H1 (cell line): ENCODE measurements at regions not wholly inside any gene's neighbourhood (a gene's known extent, or its start where the extent isn't known, plus 50 kb on each side); places are given as distances from the start of the nearest gene placed in this dataset.

Experiments
- CTCF ChIA-PET: fragments of 300-600 bp; sonication (Branson Sonifier 250); formaldehyde crosslinking; loops from one replicate; lab custom pipeline; 2021; ENCODE audit not compliant: partially characterized antibody; lab: Charles Lee
- POLR2A ChIA-PET: fragments of 300-600 bp; sonication (Branson Sonifier 250); formaldehyde crosslinking; loops from one replicate; lab custom pipeline; 2021; ENCODE audit warnings: inconsistent platforms; ENCODE audit not compliant: partially characterized antibody; lab: Charles Lee
- DNase-seq, 2 experiments: peaks; one replicate each; pipeline versions ENCODE4 v3.0.0 to v3.0.0-alpha.2; 2010 to 2022; ENCODE audit warnings: low spot score in 2 of 2, low read depth in 1 of 2, mixed read lengths in 1 of 2
- FAIRE-seq: peaks from 2 replicates; lab custom pipeline; 2011; peaks lifted over from hg19 to GRCh38; lab: Jason Lieb, UNC
- H2AFZ ChIP-seq: 2 replicates; pipeline ENCODE4 v1.8.1; 2012; ENCODE audit warnings: low read length, inconsistent platforms
- H2AK5ac ChIP-seq: 2 replicates; pipeline ENCODE4 v1.6.1; 2013; ENCODE audit warnings: low read depth, low read length
- H2BK120ac ChIP-seq: replicated peaks from 2 replicates; pipeline ENCODE3; 2013; ENCODE audit warnings: low read depth, low read length, inconsistent platforms
- H2BK12ac ChIP-seq: 2 replicates; pipeline ENCODE4 v1.6.1; 2013; ENCODE audit warnings: low read depth, low read length
- H2BK15ac ChIP-seq: 2 replicates; pipeline ENCODE4 v1.6.1; 2013; ENCODE audit warnings: low read length
- H2BK20ac ChIP-seq: 2 replicates; pipeline ENCODE4 v1.6.1; 2013; ENCODE audit warnings: low read length
- H2BK5ac ChIP-seq: 2 replicates; pipeline ENCODE4 v1.6.1; 2013; ENCODE audit warnings: low read depth, low read length
- H3K14ac ChIP-seq: 2 replicates; pipeline ENCODE4 v1.6.1; 2013; ENCODE audit warnings: inconsistent platforms; ENCODE audit not compliant: insufficient read length
- H3K18ac ChIP-seq: 2 replicates; pipeline ENCODE4 v1.6.1; 2013; ENCODE audit warnings: low read length; ENCODE audit errors: extremely low read depth
- H3K23ac ChIP-seq: 2 replicates; pipeline ENCODE4 v1.6.1; 2013; ENCODE audit warnings: inconsistent platforms; ENCODE audit not compliant: insufficient read length
- H3K23me2 ChIP-seq: 2 replicates; pipeline ENCODE4 v1.6.1; 2013; ENCODE audit warnings: low read depth, low read length
- H3K27ac ChIP-seq: 2 replicates; pipeline ENCODE4 v1.6.1; 2011; ENCODE audit warnings: low read depth, low read length, inconsistent platforms
- H3K27me3 ChIP-seq, 4 experiments: replicated peaks in 1 of 4; 1 replicate in 1 of 4; 2 replicates in 3 of 4; pipeline versions ENCODE4 v1.6.1 to v1.8.1; 2011 to 2013; ENCODE audit warnings: low read length in 3 of 4, mild to moderate bottlenecking in 3 of 4, inconsistent platforms in 2 of 4, mixed read lengths in 2 of 4, moderate library complexity in 1 of 4; ENCODE audit not compliant: control insufficient read depth in 3 of 4, insufficient read depth in 3 of 4; ENCODE audit errors: extremely low read depth in 1 of 4
- H3K36me3 ChIP-seq, 4 experiments: 2 replicates each; pipeline versions ENCODE4 v1.6.1 to v1.8.1; 2011 to 2013; ENCODE audit warnings: mild to moderate bottlenecking in 4 of 4, low read length in 3 of 4, moderate library complexity in 2 of 4, control low read depth in 1 of 4, inconsistent platforms in 1 of 4; ENCODE audit not compliant: insufficient read depth in 4 of 4, control insufficient read depth in 2 of 4
- H3K4ac ChIP-seq: replicated peaks from 2 replicates; pipeline ENCODE3; 2013; ENCODE audit warnings: low read length, low read depth, mixed read lengths, inconsistent platforms; ENCODE audit not compliant: insufficient read length
- H3K4me1 ChIP-seq, 4 experiments: replicated peaks in 1 of 4; 1 replicate in 1 of 4; 2 replicates in 3 of 4; pipeline versions ENCODE4 v1.6.1 to v1.8.1; 2011 to 2013; ENCODE audit warnings: low read length in 3 of 4, inconsistent platforms in 2 of 4, mixed read lengths in 1 of 4; ENCODE audit not compliant: insufficient read depth in 4 of 4, control insufficient read depth in 3 of 4
- H3K4me2 ChIP-seq, 2 experiments: 2 replicates each; pipeline versions ENCODE4 v1.6.1 to v1.8.1; 2011 to 2013; ENCODE audit warnings: low read depth in 2 of 2, low read length in 2 of 2, control low read depth in 1 of 2, inconsistent platforms in 1 of 2, mild to moderate bottlenecking in 1 of 2; ENCODE audit not compliant: insufficient read depth in 1 of 2
- H3K4me3 ChIP-seq, 4 experiments: fragments of 200-600, 300-600 bp in 1 of 4; sonication (generic), shearing (Covaris generic), sonication (Bioruptor Twin) in 1 of 4; 2 replicates each; pipeline versions ENCODE4 v1.5.1 to v1.8.1; 2011 to 2016; ENCODE audit warnings: low read length in 4 of 4, low read depth in 3 of 4, control low read depth in 2 of 4, inconsistent platforms in 2 of 4, mild to moderate bottlenecking in 2 of 4, mixed read lengths in 1 of 4, moderate library complexity in 1 of 4; ENCODE audit not compliant: insufficient read depth in 2 of 4; ENCODE audit errors: extremely low read depth in 1 of 4
- H3K56ac ChIP-seq: replicated peaks from 2 replicates; pipeline ENCODE3; 2013; ENCODE audit warnings: low read depth, mild to moderate bottlenecking, mixed read lengths, low read length, inconsistent platforms; ENCODE audit not compliant: insufficient read length
- H3K79me1 ChIP-seq: 2 replicates; pipeline ENCODE4 v1.6.1; 2013; ENCODE audit warnings: low read depth, low read length, control low read depth
- H3K79me2 ChIP-seq, 2 experiments: 2 replicates each; pipeline versions ENCODE4 v1.6.1 to v1.8.1; 2012 to 2013; ENCODE audit warnings: low read length in 2 of 2, mild to moderate bottlenecking in 2 of 2, inconsistent platforms in 1 of 2; ENCODE audit not compliant: insufficient read depth in 2 of 2, control insufficient read depth in 1 of 2
- H3K9ac ChIP-seq, 4 experiments: replicated peaks in 1 of 4; 1 replicate in 1 of 4; 2 replicates in 3 of 4; pipeline versions ENCODE4 v1.6.1 to v1.8.1; 2011 to 2013; ENCODE audit warnings: low read depth in 3 of 4, low read length in 3 of 4, control low read depth in 2 of 4, mild to moderate bottlenecking in 2 of 4, moderate library complexity in 2 of 4, inconsistent platforms in 1 of 4; ENCODE audit errors: extremely low read depth in 1 of 4
- H3K9me3 ChIP-seq, 2 experiments: 2 replicates each; pipeline versions ENCODE4 v1.6.1 to v1.8.1; 2012 to 2013; ENCODE audit warnings: mild to moderate bottlenecking in 2 of 2, moderate library complexity in 2 of 2, control low read depth in 1 of 2, inconsistent platforms in 1 of 2, low read depth in 1 of 2, low read length in 1 of 2, mixed read lengths in 1 of 2; ENCODE audit not compliant: insufficient read depth in 2 of 2
- H4K20me1 ChIP-seq, 2 experiments: replicated peaks in 1 of 2; 2 replicates each; pipeline versions ENCODE3 to v1.8.1; 2011 to 2013; ENCODE audit warnings: inconsistent platforms in 2 of 2, low read length in 2 of 2, mild to moderate bottlenecking in 1 of 2; ENCODE audit not compliant: insufficient read depth in 2 of 2, control insufficient read depth in 1 of 2
- H4K5ac ChIP-seq: 2 replicates; pipeline ENCODE4 v1.6.1; 2013; ENCODE audit warnings: low read length, low read depth, mixed read lengths, inconsistent platforms; ENCODE audit not compliant: insufficient read length
- H4K8ac ChIP-seq: 2 replicates; pipeline ENCODE4 v1.8.0; 2013; ENCODE audit warnings: mild to moderate bottlenecking, moderate library complexity, low read length, inconsistent platforms; ENCODE audit not compliant: insufficient read depth; ENCODE audit errors: extremely low read depth
- H4K91ac ChIP-seq: replicated peaks from 2 replicates; pipeline ENCODE3; 2013; ENCODE audit warnings: low read length, mixed read lengths, inconsistent platforms; ENCODE audit not compliant: insufficient read length
- ASH2L ChIP-seq: fragments of 200-600, 300-600 bp; sonication (generic); IDR thresholded peaks from one replicate; pipeline ENCODE4 v1.7.1; 2017; ENCODE audit warnings: low read length
- CREB1 ChIP-seq: IDR thresholded peaks from 2 replicates; pipeline ENCODE4 v1.6.1; 2012; ENCODE audit warnings: inconsistent platforms
- HDAC6 ChIP-seq: IDR thresholded peaks from one replicate; pipeline ENCODE4 v1.7.1; 2012; ENCODE audit warnings: low read depth, mild to moderate bottlenecking, inconsistent platforms, low read length, moderate library complexity
- JUND ChIP-seq: IDR thresholded peaks from 2 replicates; pipeline ENCODE4 v1.6.1; 2011; ENCODE audit warnings: mild to moderate bottlenecking, improper control_type of control experiment, low read length
- POLR2A ChIP-seq, 2 experiments: IDR thresholded peaks; 1 replicate in 1 of 2; 2 replicates in 1 of 2; pipeline ENCODE4 v1.6.1; 2011; ENCODE audit warnings: low read depth in 2 of 2, low read length in 2 of 2, mild to moderate bottlenecking in 2 of 2; ENCODE audit errors: control extremely low read depth in 1 of 2
- TAF1 ChIP-seq: IDR thresholded peaks from 2 replicates; pipeline ENCODE4 v1.6.1; 2011; ENCODE audit warnings: mild to moderate bottlenecking, low read depth, low read length

DNA sequence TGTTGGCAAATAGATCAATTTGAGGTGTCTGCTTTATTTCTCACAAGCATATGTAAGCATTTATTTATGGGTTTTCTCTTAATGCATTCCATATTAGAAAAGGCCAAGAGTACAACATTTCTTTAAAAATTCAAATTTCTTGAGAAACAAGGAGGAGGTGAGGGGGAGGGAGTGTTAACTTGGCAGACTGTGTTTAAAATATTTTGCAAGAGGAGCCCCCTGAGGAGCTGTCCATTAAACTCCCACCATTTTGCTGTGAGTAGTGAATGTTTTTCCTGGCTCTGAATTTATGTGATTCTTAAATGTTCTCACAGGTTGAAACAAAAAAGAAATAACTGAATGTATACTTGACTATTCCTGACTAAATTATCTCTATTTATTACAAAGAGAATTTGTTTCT lies 363.8 kb downstream of the PTPRC start:
- Histone ChIP-seq H3K36me3 (no peaks in the 10 kb centered on the region), H4K8ac (no peak overlapping the region), H3K27ac (no peak overlapping the region), H3K9me3 (no peaks in the 10 kb centered on the region), H2BK20ac (no peak overlapping the region), H2BK120ac (no peak overlapping the region), H3K56ac (no peak overlapping the region), H3K4ac (no peak overlapping the region), H4K91ac (no peak overlapping the region), H3K18ac (no peak overlapping the region), H3K14ac (no peak overlapping the region), H4K5ac (no peak overlapping the region), H3K23ac (no peak overlapping the region), H2AFZ (no peak overlapping the region), H2BK15ac (no peak overlapping the region), H3K79me1 (no peaks in the 10 kb centered on the region), H4K20me1 (no peaks in the 10 kb centered on the region), H2AK5ac (no peak overlapping the region), H3K4me2 (no peak overlapping the region), H3K23me2 (no peaks in the 10 kb centered on the region), H3K4me3 (no peak overlapping the region), H3K79me2 (no peaks in the 10 kb centered on the region), H3K27me3 (no peaks in the 10 kb centered on the region; a peak in 1 of 7 replicates), H3K4me1 (no peaks in the 10 kb centered on the region), H2BK5ac (no peak overlapping the region), H3K9ac (no peak overlapping the region), H2BK12ac (no peak overlapping the region)
- no peak for DNase-seq
- FAIRE-seq, result no peak
- TF ChIP-seq POLR2A (IDR thresholded peaks at IDR 0.05; ENCODE audit: control extremely low read depth in 1 of 2, low read depth in 2 of 2, low read length in 2 of 2), result no peak
- no peak for TF ChIP-seq TAF1
- TF ChIP-seq ASH2L, result no peak
- TF ChIP-seq CREB1, result no peak
- no peak for TF ChIP-seq JUND
- TF ChIP-seq HDAC6, result no peak
- POLR2A ChIA-PET, result no interaction called here
- CTCF ChIA-PET, result interaction anchor here (1.3 kb wide), 1 partner anchor 106 kb away, joined by 3 read pairs; no protein-coding TSS in a partner anchor
